ENCODE measurements at regions not wholly inside any gene's neighbourhood (a gene's known extent, or its start where the extent isn't known, plus 50 kb on each side); places are given as distances from the start of the nearest gene placed in this dataset.

GRCh38 chr12:77179515-77179914 is 114.1 kb upstream of the E2F7 start:
- no peak overlapping the region for H3K4me3 ChIP-seq (ENCODE audit: insufficient read depth, low read depth, low read length)
- FAIRE-seq (no peak), DNase-seq (ENCODE audit: low read depth) (no peak)
- no peak overlapping the region for H3K27ac Mint-ChIP-seq (ENCODE audit: unreplicated experiment)
- H4K20me1 ChIP-seq (ENCODE audit: insufficient read depth, low read length) = no peaks in the 10 kb centered on the region
- no peaks in the 10 kb centered on the region for H3K9me3 ChIP-seq (ENCODE audit: insufficient read depth, low read depth, low read length)
- no peaks in the 10 kb centered on the region for H3K27me3 ChIP-seq (ENCODE audit: insufficient read depth, low read length)
- no peak overlapping the region for H3K9ac ChIP-seq (ENCODE audit: low read length)
- no peaks in the 10 kb centered on the region for H3K27me3 Mint-ChIP-seq (ENCODE audit: low read depth, unreplicated experiment)
- TF ChIP-seq EZH2 (IDR thresholded peaks at IDR 0.05; ENCODE audit: insufficient read depth, low read length) (no peak), CTCF (IDR thresholded peaks at IDR 0.05; ENCODE audit: insufficient read depth, low read depth, low read length) (no peak)
- H2AFZ ChIP-seq (ENCODE audit: low read depth, low read length) = no peak overlapping the region
- H3K27ac ChIP-seq (ENCODE audit: low read depth, low read length) = no peak overlapping the region
- H3K4me1 ChIP-seq (ENCODE audit: insufficient read depth, low read length) = no peaks in the 10 kb centered on the region
- no peaks in the 10 kb centered on the region for H3K36me3 ChIP-seq (ENCODE audit: insufficient read depth, low read length)
- H3K9me3 Mint-ChIP-seq (ENCODE audit: unreplicated experiment) = peaks cover 2% of the 10 kb centered on the region
- H3K4me2 ChIP-seq (ENCODE audit: low read length) = no peak overlapping the region
- H3K4me3 Mint-ChIP-seq (ENCODE audit: unreplicated experiment) = no peak overlapping the region
- H3K4me1 Mint-ChIP-seq (ENCODE audit: low read depth, unreplicated experiment) = peaks cover 2% of the 10 kb centered on the region
- no peaks in the 10 kb centered on the region for H3K79me2 ChIP-seq (ENCODE audit: insufficient read depth, low read length)
- no peaks in the 10 kb centered on the region for H3K36me3 Mint-ChIP-seq (ENCODE audit: low read depth, unreplicated experiment)

- no peaks in the 10 kb centered on the region for H3K36me3 Mint-ChIP-seq (ENCODE audit: low read depth, unreplicated experiment)
- FAIRE-seq (peak; percentile 60), DNase-seq (ENCODE audit: low read depth) (peak; percentile 18)
- Histone ChIP-seq H3K27me3 (ENCODE audit: insufficient read depth, low read length) (no peaks in the 10 kb centered on the region), H3K79me2 (ENCODE audit: insufficient read depth, low read length) (no peaks in the 10 kb centered on the region), H3K9ac (ENCODE audit: low read length) (no peak overlapping the region), H3K36me3 (ENCODE audit: insufficient read depth, low read length) (no peaks in the 10 kb centered on the region), H3K4me2 (ENCODE audit: low read length) (no peak overlapping the region), H2AFZ (ENCODE audit: low read depth, low read length) (no peak overlapping the region), H3K27ac (ENCODE audit: low read depth, low read length) (no peak overlapping the region), H4K20me1 (ENCODE audit: insufficient read depth, low read length) (no peaks in the 10 kb centered on the region), H3K4me3 (ENCODE audit: insufficient read depth, low read depth, low read length) (no peak overlapping the region), H3K4me1 (ENCODE audit: insufficient read depth, low read length) (no peaks in the 10 kb centered on the region), H3K9me3 (ENCODE audit: insufficient read depth, low read depth, low read length) (no peaks in the 10 kb centered on the region)
- H3K27me3 Mint-ChIP-seq (ENCODE audit: low read depth, unreplicated experiment) = no peaks in the 10 kb centered on the region
- TF ChIP-seq CTCF (IDR thresholded peaks at IDR 0.05; ENCODE audit: insufficient read depth, low read depth, low read length) = no peak
- TF ChIP-seq EZH2 (IDR thresholded peaks at IDR 0.05; ENCODE audit: insufficient read depth, low read length) = no peak
- H3K27ac Mint-ChIP-seq (ENCODE audit: unreplicated experiment) = no peak overlapping the region
- H3K4me3 Mint-ChIP-seq (ENCODE audit: unreplicated experiment) = no peak overlapping the region
- H3K9me3 Mint-ChIP-seq (ENCODE audit: unreplicated experiment) = no peaks in the 10 kb centered on the region
- peaks cover 12% of the 10 kb centered on the region for H3K4me1 Mint-ChIP-seq (ENCODE audit: low read depth, unreplicated experiment)
Measured at GRCh38 chr12:77167801-77168200, 102.4 kb upstream of the E2F7 start.

GRCh38 chr12:77166696-77167095 is 101.3 kb upstream of the E2F7 start:
- H3K36me3 ChIP-seq (ENCODE audit: insufficient read depth, low read length) = no peaks in the 10 kb centered on the region
- TF ChIP-seq CTCF (IDR thresholded peaks at IDR 0.05; ENCODE audit: insufficient read depth, low read depth, low read length) (no peak), EZH2 (IDR thresholded peaks at IDR 0.05; ENCODE audit: insufficient read depth, low read length) (no peak)
- Mint-ChIP-seq H3K9me3 (ENCODE audit: unreplicated experiment) (no peaks in the 10 kb centered on the region), H3K4me1 (ENCODE audit: low read depth, unreplicated experiment) (peaks cover 12% of the 10 kb centered on the region), H3K27ac (ENCODE audit: unreplicated experiment) (peak overlapping the region; percentile 30), H3K27me3 (ENCODE audit: low read depth, unreplicated experiment) (no peaks in the 10 kb centered on the region), H3K4me3 (ENCODE audit: unreplicated experiment) (no peak overlapping the region), H3K36me3 (ENCODE audit: low read depth, unreplicated experiment) (no peaks in the 10 kb centered on the region)
- no peak overlapping the region for H3K4me3 ChIP-seq (ENCODE audit: insufficient read depth, low read depth, low read length)
- H2AFZ ChIP-seq (ENCODE audit: low read depth, low read length) = no peak overlapping the region
- FAIRE-seq (peak; percentile 89), DNase-seq (ENCODE audit: low read depth) (peak; percentile 29)
- H3K27ac ChIP-seq (ENCODE audit: low read depth, low read length) = no peak overlapping the region
- H3K9ac ChIP-seq (ENCODE audit: low read length) = no peak overlapping the region
- H3K27me3 ChIP-seq (ENCODE audit: insufficient read depth, low read length) = no peaks in the 10 kb centered on the region
- no peak overlapping the region for H3K4me2 ChIP-seq (ENCODE audit: low read length)
- H4K20me1 ChIP-seq (ENCODE audit: insufficient read depth, low read length) = no peaks in the 10 kb centered on the region
- no peaks in the 10 kb centered on the region for H3K79me2 ChIP-seq (ENCODE audit: insufficient read depth, low read length)
- no peaks in the 10 kb centered on the region for H3K9me3 ChIP-seq (ENCODE audit: insufficient read depth, low read depth, low read length)
- no peaks in the 10 kb centered on the region for H3K4me1 ChIP-seq (ENCODE audit: insufficient read depth, low read length)

All from astrocyte (in vitro differentiated cells and primary cell).